Fibroblast of lung (primary cell): ENCODE measurements at regions not wholly inside any gene's neighbourhood (a gene's known extent, or its start where the extent isn't known, plus 50 kb on each side); places are given as distances from the start of the nearest gene placed in this dataset.

ENCODE experiments used
- DNase-seq, 2 donors: peaks; one replicate each; pipeline versions ENCODE4 v3.0.0 to v3.0.0-alpha.2; 2010; ENCODE audit warnings: low read depth in 2 of 2
- H2AFZ ChIP-seq: 2 replicates; pipeline ENCODE4 v1.5.1; 2012; ENCODE audit warnings: low read length, control low read depth, inconsistent platforms
- H3K27ac ChIP-seq: 2 replicates; pipeline ENCODE4 v1.5.1; 2011; ENCODE audit warnings: low read length, control low read depth; ENCODE audit not compliant: insufficient read depth
- H3K27me3 ChIP-seq: 2 replicates; pipeline ENCODE4 v1.5.1; 2011; ENCODE audit warnings: mild to moderate bottlenecking, low read length; ENCODE audit not compliant: control insufficient read depth, insufficient read depth
- H3K36me3 ChIP-seq: 2 replicates; pipeline ENCODE4 v1.5.1; 2011; ENCODE audit warnings: low read length; ENCODE audit not compliant: control insufficient read depth, insufficient read depth
- H3K4me1 ChIP-seq: 2 replicates; pipeline ENCODE4 v1.5.1; 2011; ENCODE audit warnings: low read length; ENCODE audit not compliant: control insufficient read depth, insufficient read depth; ENCODE audit errors: extremely low read depth
- H3K4me2 ChIP-seq: 2 replicates; pipeline ENCODE4 v1.5.1; 2011; ENCODE audit warnings: low read length, control low read depth; ENCODE audit not compliant: insufficient read depth; ENCODE audit errors: extremely low read depth
- H3K4me3 ChIP-seq, 4 experiments: fragments of 200-600 bp in 1 of 4; sonication (generic) in 1 of 4; replicated peaks in 1 of 4; 2 replicates each; pipeline ENCODE4 v1.5.1; 2011 to 2016; ENCODE audit warnings: low read length in 4 of 4, low read depth in 3 of 4, mild to moderate bottlenecking in 3 of 4, control low read depth in 2 of 4, inconsistent platforms in 1 of 4, mixed read lengths in 1 of 4; ENCODE audit not compliant: insufficient read depth in 1 of 4; ENCODE audit errors: control extremely low read depth in 1 of 4
- H3K79me2 ChIP-seq: 2 replicates; pipeline ENCODE4 v1.5.1; 2012; ENCODE audit warnings: mild to moderate bottlenecking, low read length, inconsistent platforms; ENCODE audit not compliant: control insufficient read depth, insufficient read depth
- H3K9ac ChIP-seq: 2 replicates; pipeline ENCODE4 v1.5.1; 2011; ENCODE audit warnings: mild to moderate bottlenecking, low read length, control low read depth; ENCODE audit not compliant: insufficient read depth
- H3K9me3 ChIP-seq: 2 replicates; pipeline ENCODE4 v1.5.1; 2012; ENCODE audit warnings: low read depth, low read length; ENCODE audit not compliant: control insufficient read depth, insufficient read depth
- H4K20me1 ChIP-seq: 2 replicates; pipeline ENCODE4 v1.5.1; 2011; ENCODE audit warnings: low read length; ENCODE audit not compliant: control insufficient read depth, insufficient read depth; ENCODE audit errors: extremely low read depth
- EZH2 ChIP-seq: IDR thresholded peaks from 2 replicates; pipeline ENCODE4 v1.5.1; 2012; ENCODE audit warnings: low read length, control low read depth, mild to moderate bottlenecking; ENCODE audit errors: missing control alignments
- TF ChIP-seq, protein P1 (sequence below), 2 donors: IDR thresholded peaks in 1 of 2; conservative IDR thresholded peaks in 1 of 2; 1 replicate in 1 of 2; 2 replicates in 1 of 2; pipeline ENCODE4 v1.5.1; 2011 to 2012; ENCODE audit warnings: low read length in 2 of 2, control low read depth in 1 of 2, inconsistent platforms in 1 of 2, low read depth in 1 of 2, mild to moderate bottlenecking in 1 of 2

DNA sequence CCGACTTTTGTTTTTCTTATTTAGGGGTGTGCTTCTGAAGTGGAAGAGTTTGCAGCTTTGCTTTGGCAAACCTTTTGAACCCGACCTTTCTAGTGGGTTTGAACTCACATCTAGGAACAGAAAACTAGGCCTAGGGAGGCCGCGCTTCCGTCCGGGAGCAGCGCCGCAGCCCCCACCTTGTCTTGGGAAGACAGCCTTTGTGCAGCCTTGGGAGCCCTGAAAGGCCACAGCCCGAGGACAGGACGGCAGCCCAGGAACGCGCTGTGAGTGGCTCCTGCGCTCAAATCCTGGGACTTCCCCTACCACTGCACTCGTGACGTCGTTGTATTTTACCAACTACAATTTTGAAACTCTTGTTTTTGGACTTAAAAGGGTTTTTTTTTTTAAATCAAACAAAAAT, 53.7 kb upstream of the ZNF267 start:
- H4K20me1 ChIP-seq: no peaks in the 10 kb centered on the region
- TF ChIP-seq EZH2: no peak
- TF ChIP-seq, protein P1, sequence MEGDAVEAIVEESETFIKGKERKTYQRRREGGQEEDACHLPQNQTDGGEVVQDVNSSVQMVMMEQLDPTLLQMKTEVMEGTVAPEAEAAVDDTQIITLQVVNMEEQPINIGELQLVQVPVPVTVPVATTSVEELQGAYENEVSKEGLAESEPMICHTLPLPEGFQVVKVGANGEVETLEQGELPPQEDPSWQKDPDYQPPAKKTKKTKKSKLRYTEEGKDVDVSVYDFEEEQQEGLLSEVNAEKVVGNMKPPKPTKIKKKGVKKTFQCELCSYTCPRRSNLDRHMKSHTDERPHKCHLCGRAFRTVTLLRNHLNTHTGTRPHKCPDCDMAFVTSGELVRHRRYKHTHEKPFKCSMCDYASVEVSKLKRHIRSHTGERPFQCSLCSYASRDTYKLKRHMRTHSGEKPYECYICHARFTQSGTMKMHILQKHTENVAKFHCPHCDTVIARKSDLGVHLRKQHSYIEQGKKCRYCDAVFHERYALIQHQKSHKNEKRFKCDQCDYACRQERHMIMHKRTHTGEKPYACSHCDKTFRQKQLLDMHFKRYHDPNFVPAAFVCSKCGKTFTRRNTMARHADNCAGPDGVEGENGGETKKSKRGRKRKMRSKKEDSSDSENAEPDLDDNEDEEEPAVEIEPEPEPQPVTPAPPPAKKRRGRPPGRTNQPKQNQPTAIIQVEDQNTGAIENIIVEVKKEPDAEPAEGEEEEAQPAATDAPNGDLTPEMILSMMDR (conservative IDR thresholded peaks at IDR 0.05 in 1 of 2, IDR thresholded peaks at IDR 0.05 in 1 of 2; ENCODE audit: low read depth in 1 of 2, low read length in 2 of 2): no peak
- H3K27ac ChIP-seq: no peak overlapping the region
- H3K9ac ChIP-seq: no peak overlapping the region
- H3K9me3 ChIP-seq: no peaks in the 10 kb centered on the region
- H3K4me3 ChIP-seq: no peak overlapping the region
- no peaks in the 10 kb centered on the region for H3K36me3 ChIP-seq
- no peak overlapping the region for H2AFZ ChIP-seq
- no peak for DNase-seq
- H3K4me2 ChIP-seq: no peak overlapping the region
- no peaks in the 10 kb centered on the region for H3K79me2 ChIP-seq
- H3K4me1 ChIP-seq: no peaks in the 10 kb centered on the region
- H3K27me3 ChIP-seq: no peaks in the 10 kb centered on the region
